Activated CD8-positive, alpha-beta memory T cell treated with anti-CD3 and anti-CD28 coated beads, Interleukin-2, amount 50 U/mL, for 4 hours (primary cell): ENCODE measurements at regions not wholly inside any gene's neighbourhood (a gene's known extent, or its start where the extent isn't known, plus 50 kb on each side); places are given as distances from the start of the nearest gene placed in this dataset.
A peak's percentile ranks its signal among the peaks of the same experiment; 100 is the strongest.

Source experiments
- DNase-seq: peaks from one replicate; pipeline ENCODE4 v3.0.0-alpha.2; 2020

DNA sequence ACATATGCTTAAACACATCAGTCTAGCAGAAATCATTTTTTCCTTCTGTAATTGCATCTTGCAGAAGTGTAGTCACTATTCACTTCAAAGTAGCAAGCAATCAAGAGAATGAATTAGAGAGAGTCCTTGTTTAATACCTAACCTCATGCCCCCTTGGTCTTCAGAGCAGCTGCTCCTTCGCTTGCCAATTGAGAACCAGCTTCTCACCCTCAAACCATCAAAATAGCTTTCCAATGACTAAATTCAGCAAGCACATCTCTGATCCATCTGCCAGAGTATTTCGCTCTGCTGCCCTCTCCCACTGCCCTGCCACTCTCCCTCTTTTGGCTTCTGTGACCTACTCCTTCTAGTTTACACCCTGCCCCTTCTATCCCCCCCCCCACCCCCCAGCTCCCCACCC, 120.7 kb upstream of the AGAP1 start:
- no peak for DNase-seq

- no peak for DNase-seq
Measured at GRCh38 chr2:235377176-235377575, 116.7 kb upstream of the AGAP1 start.

GRCh38 chr2:235378246-235378645, 115.6 kb upstream of the AGAP1 start:
- no peak for DNase-seq

DNA sequence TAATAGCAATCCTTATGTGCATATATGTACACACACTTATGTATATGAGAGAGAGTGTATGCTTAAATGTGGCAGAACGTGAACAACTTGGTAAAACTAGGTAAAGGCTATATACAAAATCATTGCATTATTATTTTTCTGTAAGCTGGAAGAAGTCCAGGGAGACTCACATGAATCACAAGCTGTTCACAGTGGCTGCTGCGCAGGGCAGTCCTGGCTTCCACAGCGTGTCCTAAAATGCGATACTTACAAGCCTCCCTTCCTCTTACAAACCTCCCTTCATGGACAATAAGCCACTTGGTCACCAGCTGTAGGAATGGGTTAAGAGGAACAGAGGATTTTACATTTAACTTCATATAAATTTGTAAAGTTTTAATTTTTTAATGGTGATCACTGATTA, 114.9 kb upstream of the AGAP1 start:
- DNase-seq = no peak

DNA sequence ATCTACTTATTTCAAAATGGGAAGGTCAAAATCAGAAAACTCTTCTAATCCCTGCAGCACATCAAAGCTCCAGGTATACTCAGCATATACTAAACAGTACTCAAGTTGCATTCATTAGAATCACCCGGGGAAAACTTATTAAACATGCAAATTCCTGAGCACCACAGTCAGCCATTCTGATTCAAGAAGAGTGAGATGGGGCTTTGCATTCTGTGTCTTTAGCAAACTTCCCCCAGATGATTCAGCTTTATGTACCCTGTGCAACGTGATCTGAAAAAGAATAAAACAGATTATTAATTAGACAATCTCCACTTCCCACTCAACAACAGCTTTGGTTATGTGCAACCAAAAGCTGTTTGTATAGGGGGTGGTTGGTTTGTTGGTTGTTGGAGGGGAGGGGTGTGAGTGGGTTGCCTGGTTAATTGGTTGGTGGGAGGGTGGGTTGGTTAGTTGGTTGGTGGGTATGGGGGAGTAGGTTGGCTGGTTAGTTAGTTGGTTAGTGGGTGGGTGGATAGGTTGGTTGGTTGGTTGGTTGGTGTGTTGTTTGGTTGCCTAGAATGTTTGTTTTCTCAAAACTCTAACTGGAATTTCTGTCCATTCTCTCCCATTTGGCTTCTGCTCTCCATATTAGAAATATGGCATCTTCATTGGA, 112.5 kb upstream of the AGAP1 start:
- no peak for DNase-seq

- DNase-seq = no peak
Measured at GRCh38 chr2:235382179-235382578, 111.7 kb upstream of the AGAP1 start.

DNA sequence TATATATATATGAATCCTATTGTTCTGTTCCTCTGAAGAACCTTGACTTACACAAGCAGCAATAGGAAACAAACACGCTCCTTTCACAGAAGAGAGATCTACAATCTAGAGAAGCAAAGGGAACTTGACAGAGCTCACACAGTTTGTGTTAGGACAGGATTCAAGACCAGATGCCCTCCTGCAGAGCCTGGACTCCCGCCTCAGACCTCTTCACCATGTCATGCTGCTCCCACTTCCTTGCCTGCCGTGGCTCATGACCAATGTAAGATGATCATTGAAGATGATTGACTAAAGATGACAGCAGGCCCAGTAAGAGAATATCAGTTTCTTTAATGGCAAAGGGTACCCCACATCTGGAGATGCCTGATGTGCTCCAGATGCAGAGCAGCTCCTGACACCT, 111.2 kb upstream of the AGAP1 start:
- DNase-seq = no peak

DNA sequence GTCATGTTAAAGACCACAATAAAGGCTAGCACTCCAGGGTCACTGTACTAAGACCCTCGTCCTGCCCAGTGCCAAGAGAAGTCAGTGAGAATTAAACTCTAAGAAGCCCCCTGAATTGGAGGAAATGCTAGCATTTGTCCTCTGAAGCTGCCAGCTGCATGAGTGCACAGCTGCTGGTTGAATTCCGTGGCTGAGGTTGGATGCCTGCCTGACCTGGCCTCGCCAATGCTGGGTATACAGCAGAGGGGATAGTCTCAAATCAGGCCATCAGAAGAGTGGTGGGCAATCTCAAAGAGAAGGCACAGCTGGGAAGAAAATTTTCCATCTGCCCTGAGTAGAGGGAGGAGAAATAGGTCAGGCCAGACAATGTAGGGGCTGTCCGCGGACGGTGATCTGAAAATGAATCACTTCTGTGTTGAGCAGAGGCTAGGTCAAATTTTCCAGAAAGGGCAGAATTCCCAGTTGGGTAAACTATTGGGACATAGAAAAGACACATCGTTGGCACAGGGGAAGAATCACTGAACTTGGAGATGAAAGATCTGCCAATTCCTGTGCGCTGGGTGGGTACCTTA, 110.5 kb upstream of the AGAP1 start:
- DNase-seq = no peak

DNA sequence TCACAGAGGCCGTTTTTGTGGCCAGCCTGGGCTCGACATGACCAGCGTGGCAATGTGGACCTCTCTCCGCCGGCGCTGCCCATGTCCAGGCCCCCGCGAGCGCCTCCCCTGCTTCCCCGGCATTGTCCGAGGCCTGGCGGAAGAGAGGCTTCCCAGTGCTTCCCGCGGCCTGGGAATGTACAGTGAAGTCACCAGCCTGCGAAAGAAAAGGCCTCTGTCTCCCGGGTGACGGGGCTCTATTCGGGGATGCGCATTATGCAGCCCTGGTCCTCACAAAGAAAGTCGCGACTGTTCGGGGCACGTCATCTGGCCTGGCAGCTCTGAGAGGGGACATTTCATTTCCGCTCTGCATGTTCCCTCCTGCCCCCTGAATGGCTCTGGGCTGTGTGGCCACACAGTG, 109.2 kb upstream of the AGAP1 start:
- no peak for DNase-seq

GRCh38 chr2:235389626-235390025, 104.2 kb upstream of the AGAP1 start:
- no peak for DNase-seq

GRCh38 chr2:235390108-235390815, 103.6 kb upstream of the AGAP1 start:
- peak; percentile 40 for DNase-seq

- DNase-seq = no peak
Measured at GRCh38 chr2:235390816-235391194, 103.0 kb upstream of the AGAP1 start.

DNA sequence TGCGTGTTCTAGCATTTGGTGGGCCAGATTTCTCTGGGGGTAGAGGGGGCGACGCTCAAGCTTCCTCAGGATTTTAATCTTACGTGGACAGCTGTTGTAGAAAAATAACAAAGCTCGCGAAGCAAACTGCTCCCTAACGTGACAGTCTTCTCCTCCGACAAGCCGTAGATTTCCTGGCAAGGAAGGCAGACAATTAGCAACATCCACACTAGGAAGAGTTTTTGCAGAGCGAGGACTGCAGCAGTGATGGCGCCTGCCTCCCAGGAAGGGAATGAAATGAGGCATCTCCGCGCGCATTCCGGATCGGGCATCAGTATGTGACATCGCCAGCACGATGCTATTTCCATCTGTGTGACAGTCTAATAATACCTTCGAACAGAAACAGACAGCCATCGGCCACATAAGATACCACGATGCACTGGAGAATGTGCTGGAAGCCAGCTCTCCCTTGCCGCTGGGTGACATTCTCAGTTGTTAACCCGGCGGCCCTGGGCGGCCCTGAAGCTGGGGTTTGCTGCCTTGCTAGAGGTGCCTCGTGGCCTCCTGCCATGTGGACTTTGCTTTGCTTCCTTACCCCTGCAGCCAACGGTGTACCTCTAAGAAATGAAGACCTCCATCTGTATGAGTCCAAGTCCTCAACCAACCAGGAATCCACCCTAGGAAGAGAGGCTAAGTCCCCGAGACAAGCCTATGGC, 101.8 kb upstream of the AGAP1 start:
- DNase-seq = no peak

GRCh38 chr2:235394278-235394828, 99.5 kb upstream of the AGAP1 start:
- no peak for DNase-seq

- no peak for DNase-seq
Measured at GRCh38 chr2:235396071-235396846, 97.6 kb upstream of the AGAP1 start.

DNA sequence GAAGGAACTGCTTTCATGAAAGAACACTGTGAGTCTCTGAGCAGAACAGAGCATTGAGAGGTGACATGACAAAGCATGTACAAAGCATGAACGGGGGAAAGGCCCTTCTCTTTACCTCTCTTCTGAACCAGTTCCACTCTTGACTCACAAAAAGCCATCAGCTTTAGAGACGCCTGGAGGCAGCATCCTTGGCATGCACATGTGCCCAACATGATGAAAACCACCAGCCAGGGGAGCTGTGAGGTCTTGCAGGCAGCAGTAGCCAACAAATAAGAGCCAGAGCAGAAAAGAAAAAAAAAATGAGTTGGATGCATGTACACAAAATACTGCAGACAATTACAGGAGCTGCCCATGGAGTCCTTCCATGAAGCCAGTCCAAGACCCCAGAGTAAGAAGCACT, 95.5 kb upstream of the AGAP1 start:
- DNase-seq = no peak

DNA sequence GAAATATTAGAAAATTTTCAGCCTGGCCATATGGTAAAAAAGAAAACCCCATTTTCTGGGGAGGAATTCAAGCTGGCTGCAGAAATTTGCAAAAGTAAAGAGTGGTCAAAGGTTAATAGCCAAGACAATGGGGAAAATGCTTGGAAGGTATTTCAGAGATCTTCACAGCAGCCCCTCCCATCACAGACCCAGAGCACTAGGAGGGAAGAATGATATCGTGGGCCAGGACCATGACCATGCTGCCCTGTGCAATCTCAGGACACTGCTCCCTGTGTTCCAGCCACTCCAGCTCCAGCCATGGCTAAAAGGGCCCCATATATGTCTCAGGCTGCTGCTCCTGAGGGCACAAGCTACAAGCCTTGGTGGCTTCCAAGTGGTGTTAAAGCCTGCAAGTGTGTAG, 93.9 kb upstream of the AGAP1 start:
- no peak for DNase-seq

GRCh38 chr2:235402422-235402821, 91.4 kb upstream of the AGAP1 start:
- no peak for DNase-seq

GRCh38 chr2:235405612-235406361, 88.1 kb upstream of the AGAP1 start:
- no peak for DNase-seq

DNA sequence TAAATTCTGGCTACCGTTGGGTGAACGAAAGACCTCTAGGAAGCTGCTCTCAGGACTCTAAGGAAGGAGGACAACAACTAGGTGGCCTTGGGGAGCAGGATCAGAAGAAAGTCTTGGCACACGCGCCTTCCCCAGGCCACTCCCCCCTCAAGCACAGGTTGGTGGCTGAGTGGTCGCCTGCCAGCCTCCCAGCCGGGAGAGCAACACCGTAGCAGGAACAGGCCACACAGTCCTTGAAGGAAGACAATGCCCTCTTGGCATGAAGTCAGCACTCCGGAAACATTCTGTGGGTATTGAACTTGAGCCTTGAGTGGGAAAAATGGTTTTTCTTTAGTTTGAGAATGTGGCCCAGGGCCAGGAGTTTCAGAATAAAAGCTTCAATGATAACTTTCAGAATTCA, 87.4 kb upstream of the AGAP1 start:
- no peak for DNase-seq

DNA sequence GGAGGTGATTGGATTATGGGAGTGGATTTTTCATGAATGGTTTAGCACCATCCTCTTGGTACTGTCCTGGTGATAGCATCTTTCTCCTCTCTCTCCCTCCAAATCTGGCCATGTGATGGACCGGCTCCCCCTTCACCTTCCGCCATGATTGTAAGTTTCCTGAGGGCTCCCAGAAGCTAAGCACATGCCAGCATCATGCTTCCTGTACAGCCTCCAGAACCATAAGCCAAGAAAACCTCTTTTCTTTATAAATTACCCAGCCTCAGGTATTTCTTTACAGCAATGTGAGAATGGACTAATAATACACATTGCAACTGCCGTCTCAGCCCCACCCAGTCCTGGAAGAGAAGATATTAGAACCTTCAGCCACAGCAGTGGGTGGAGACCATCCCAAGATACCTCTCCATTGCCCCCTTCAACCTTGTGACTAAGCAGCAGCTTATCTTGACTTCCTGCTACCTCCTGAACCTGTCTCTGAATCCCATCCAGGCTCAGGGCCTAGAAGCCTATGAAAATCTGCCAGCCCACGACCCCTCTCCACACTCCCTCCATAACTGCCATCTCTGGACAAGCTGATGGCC, 81.8 kb upstream of the AGAP1 start:
- no peak for DNase-seq

DNA sequence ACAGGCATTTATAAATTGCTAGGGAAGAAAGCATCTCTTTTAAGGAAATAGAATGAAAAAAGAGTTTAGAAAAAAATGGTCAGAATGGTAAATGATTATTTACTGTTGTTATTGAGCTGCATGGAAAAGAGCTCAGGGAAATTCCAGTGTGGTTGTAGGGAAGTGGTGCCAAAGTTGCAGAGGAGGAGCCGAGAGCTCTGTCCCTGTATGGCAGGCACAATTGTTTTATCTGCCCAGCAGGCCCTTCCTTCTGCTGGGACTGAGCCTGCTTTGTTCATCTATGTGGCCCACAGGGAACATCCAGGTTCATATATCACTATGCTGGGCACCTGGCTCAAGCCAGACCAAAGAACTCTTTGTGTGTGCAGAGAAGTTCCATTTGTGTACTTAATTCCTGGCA, 80.8 kb upstream of the AGAP1 start:
- DNase-seq = no peak
